H9 (cell line): ENCODE measurements at regions not wholly inside any gene's neighbourhood (a gene's known extent, or its start where the extent isn't known, plus 50 kb on each side); places are given as distances from the start of the nearest gene placed in this dataset.

Experiments
- DNase-seq: peaks from one replicate; pipeline ENCODE4 v3.0.0-alpha.2; 2017
- H2AFZ ChIP-seq: one replicate; pipeline ENCODE4 v1.6.1; 2013; ENCODE audit warnings: mild to moderate bottlenecking, low read length, control low read depth, moderate library complexity
- H2AK5ac ChIP-seq: 2 replicates; pipeline ENCODE4 v1.6.1; 2013; ENCODE audit warnings: low read length, control low read depth, mixed read lengths; ENCODE audit not compliant: insufficient read length
- H2BK120ac ChIP-seq: one replicate; pipeline ENCODE4 v1.6.1; 2013; ENCODE audit warnings: low read depth, mild to moderate bottlenecking, low read length, control low read depth, inconsistent platforms; ENCODE audit not compliant: poor library complexity, severe bottlenecking
- H2BK12ac ChIP-seq: 2 replicates; pipeline ENCODE4 v1.6.1; 2013; ENCODE audit warnings: low read length, control low read depth, mixed read lengths, low read depth; ENCODE audit not compliant: insufficient read length
- H2BK15ac ChIP-seq: 2 replicates; pipeline ENCODE4 v1.6.1; 2013; ENCODE audit warnings: low read depth, low read length, control low read depth
- H2BK20ac ChIP-seq: one replicate; pipeline ENCODE4 v1.6.1; 2013; ENCODE audit warnings: low read depth, mild to moderate bottlenecking, low read length, control low read depth, inconsistent platforms; ENCODE audit not compliant: poor library complexity, severe bottlenecking
- H2BK5ac ChIP-seq: 2 replicates; pipeline ENCODE4 v1.6.1; 2013; ENCODE audit warnings: low read length, control low read depth, mixed read lengths; ENCODE audit not compliant: insufficient read length
- H3K14ac ChIP-seq: 2 replicates; pipeline ENCODE4 v1.6.1; 2013; ENCODE audit warnings: low read length, control low read depth; ENCODE audit not compliant: insufficient read depth
- H3K18ac ChIP-seq: 2 replicates; pipeline ENCODE4 v1.6.1; 2013; ENCODE audit warnings: low read depth, mild to moderate bottlenecking, mixed read lengths, low read length, control low read depth; ENCODE audit not compliant: insufficient read length
- H3K23ac ChIP-seq: 2 replicates; pipeline ENCODE4 v1.6.1; 2013; ENCODE audit warnings: low read length, control low read depth, mixed read lengths, low read depth; ENCODE audit not compliant: insufficient read length
- H3K23me2 ChIP-seq: 2 replicates; pipeline ENCODE4 v1.6.1; 2013; ENCODE audit warnings: low read depth, mild to moderate bottlenecking, mixed read lengths, low read length, control low read depth; ENCODE audit not compliant: insufficient read length, poor library complexity, severe bottlenecking
- H3K27ac ChIP-seq: 2 replicates; pipeline ENCODE4 v1.5.1; 2013; ENCODE audit warnings: low read length, control low read depth, mixed read lengths, low read depth; ENCODE audit not compliant: insufficient read length
- H3K27me3 ChIP-seq: 2 replicates; pipeline ENCODE4 v1.6.1; 2013; ENCODE audit warnings: low read length, control low read depth, inconsistent platforms; ENCODE audit not compliant: insufficient read depth
- H3K4ac ChIP-seq: 2 replicates; pipeline ENCODE4 v1.6.1; 2013; ENCODE audit warnings: low read depth, mild to moderate bottlenecking, control low read depth, inconsistent platforms, low read length, moderate library complexity
- H3K4me1 ChIP-seq: 2 replicates; pipeline ENCODE4 v1.6.1; 2013; ENCODE audit warnings: low read length, control low read depth, inconsistent platforms; ENCODE audit not compliant: insufficient read depth
- H3K4me2 ChIP-seq: 2 replicates; pipeline ENCODE4 v1.6.1; 2013; ENCODE audit warnings: low read length, control low read depth, mixed read lengths; ENCODE audit not compliant: insufficient read length, insufficient read depth
- H3K56ac ChIP-seq: 2 replicates; pipeline ENCODE4 v1.6.1; 2013; ENCODE audit warnings: low read depth, mild to moderate bottlenecking, mixed read lengths, low read length, control low read depth; ENCODE audit not compliant: insufficient read length
- H3K79me1 ChIP-seq: 2 replicates; pipeline ENCODE4 v1.6.1; 2013; ENCODE audit warnings: low read depth, mild to moderate bottlenecking, moderate library complexity, low read length, control low read depth, inconsistent platforms; ENCODE audit not compliant: insufficient read depth, poor library complexity, severe bottlenecking
- H3K79me2 ChIP-seq: 2 replicates; pipeline ENCODE4 v1.6.1; 2013; ENCODE audit warnings: low read length, control low read depth, inconsistent platforms; ENCODE audit not compliant: insufficient read depth
- H3K9ac ChIP-seq: 2 replicates; pipeline ENCODE4 v1.6.1; 2013; ENCODE audit warnings: low read length, control low read depth, mixed read lengths; ENCODE audit not compliant: insufficient read length; ENCODE audit errors: extremely low read depth
- H3K9me3 ChIP-seq: one replicate; pipeline ENCODE4 v1.6.1; 2013; ENCODE audit warnings: low read depth, low read length, inconsistent platforms; ENCODE audit not compliant: control insufficient read depth
- H3T11ph ChIP-seq: one replicate; pipeline ENCODE4 v1.6.1; 2013; ENCODE audit warnings: mild to moderate bottlenecking, low read length, control low read depth, inconsistent platforms
- H4K20me1 ChIP-seq: one replicate; pipeline ENCODE4 v1.6.1; 2013; ENCODE audit not compliant: control insufficient read depth, insufficient read length, insufficient read depth
- H4K5ac ChIP-seq: 2 replicates; pipeline ENCODE4 v1.6.1; 2013; ENCODE audit warnings: low read depth, mild to moderate bottlenecking, mixed read lengths, low read length, control low read depth; ENCODE audit not compliant: insufficient read length
- H4K8ac ChIP-seq: replicated peaks from 2 replicates; pipeline ENCODE4 v1.6.1; 2013; ENCODE audit warnings: low read length, control low read depth, mixed read lengths, low read depth; ENCODE audit not compliant: insufficient read length
- H4K91ac ChIP-seq: 2 replicates; pipeline ENCODE4 v1.6.1; 2013; ENCODE audit warnings: low read depth, mild to moderate bottlenecking, moderate library complexity, mixed read lengths, low read length, control low read depth; ENCODE audit not compliant: insufficient read length
- H3K27ac Mint-ChIP-seq, 3 experiments: 2 replicates in 2 of 3; 3 replicates in 1 of 3; pipeline ENCODE4 v1.8.0; 2020 to 2021; ENCODE audit warnings: mixed read lengths in 3 of 3, mild to moderate bottlenecking in 1 of 3, moderate library complexity in 1 of 3
- H3K27me3 Mint-ChIP-seq: 2 replicates; pipeline ENCODE4 v1.8.0; 2021; ENCODE audit warnings: low read depth, mild to moderate bottlenecking, moderate library complexity, mixed read lengths
- H3K36me3 Mint-ChIP-seq, 3 experiments: 2 replicates in 2 of 3; 3 replicates in 1 of 3; pipeline ENCODE4 v1.8.0; 2020 to 2021; ENCODE audit warnings: low read depth in 3 of 3, mixed read lengths in 3 of 3; ENCODE audit not compliant: insufficient read depth in 1 of 3
- H3K4me1 Mint-ChIP-seq, 2 experiments: 2 replicates each; pipeline ENCODE4 v1.8.0; 2020; ENCODE audit warnings: mixed read lengths in 2 of 2
- H3K4me3 Mint-ChIP-seq, 2 experiments: 2 replicates in 1 of 2; 3 replicates in 1 of 2; pipeline ENCODE4 v1.8.0; 2020 to 2021; ENCODE audit warnings: mild to moderate bottlenecking in 2 of 2, mixed read lengths in 2 of 2, moderate library complexity in 1 of 2
- H3K9me3 Mint-ChIP-seq, 2 experiments: 2 replicates in 1 of 2; 3 replicates in 1 of 2; pipeline ENCODE4 v1.8.0; 2020; ENCODE audit warnings: mild to moderate bottlenecking in 2 of 2, mixed read lengths in 2 of 2, moderate library complexity in 1 of 2
- WGBS: extraction: QIAGEN DNeasy Blood & Tissue Kit; methylation state at CpG from one replicate; pipeline ENCODE4 v1.1.7; 2013; ENCODE audit warnings: missing lambda C conversion rate, low lambda C conversion rate, mixed read lengths; ENCODE audit not compliant: insufficient read length; ENCODE audit errors: extremely low coverage; 5-methylcytosine and 5-hydroxymethylcytosine counted together
- TF ChIP-seq, protein P1 (sequence below): fragments of 200-600 bp; sonication (generic); conservative IDR thresholded peaks from 3 replicates; pipeline ENCODE4 v1.8.0; 2021; ENCODE audit warnings: antibody characterized with exemption, mild to moderate bottlenecking

DNA sequence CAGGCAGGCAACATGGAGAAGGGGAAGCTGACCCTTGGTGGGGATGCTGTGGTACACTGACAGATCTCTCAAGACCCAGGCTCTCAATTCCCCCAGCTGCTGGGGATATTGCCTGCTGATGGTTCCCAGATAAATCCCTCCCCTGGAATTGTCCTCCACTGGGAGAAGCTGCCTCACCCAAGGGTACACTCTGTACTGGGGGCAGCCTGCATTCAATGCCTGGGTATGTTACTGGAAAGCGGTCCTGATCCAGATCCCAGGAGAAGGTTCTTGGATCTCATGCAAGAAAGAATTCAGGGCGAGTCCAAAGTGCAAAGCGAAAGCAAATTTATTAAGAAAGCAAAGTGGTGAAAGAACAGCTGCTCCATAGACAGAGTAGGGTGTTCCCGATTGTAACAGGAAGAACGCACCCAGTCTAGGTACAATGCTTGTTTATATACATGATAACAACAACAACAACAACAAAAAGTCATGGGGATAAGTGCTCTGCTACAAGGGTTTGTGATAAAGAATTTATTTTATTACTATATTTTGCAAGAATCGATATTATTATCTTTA, 591.5 kb upstream of the ADAMTS9 start:
- no peak overlapping the region for H3K27ac ChIP-seq
- H3K27me3 ChIP-seq, result no peaks in the 10 kb centered on the region; the same call in 1 of the 2 replicates
- no peak overlapping the region for H2BK5ac ChIP-seq
- H3K4me2 ChIP-seq, result no peak overlapping the region
- no peak overlapping the region for H3K9ac ChIP-seq
- H2BK120ac ChIP-seq, result no peak overlapping the region
- no peak overlapping the region for H3K23ac ChIP-seq
- H2BK20ac ChIP-seq, result no peak overlapping the region
- H4K8ac ChIP-seq, result no peak overlapping the region
- H3K9me3 ChIP-seq, result no peaks in the 10 kb centered on the region
- H3K79me1 ChIP-seq, result no peaks in the 10 kb centered on the region
- H2AFZ ChIP-seq, result no peak overlapping the region
- Mint-ChIP-seq H3K27ac (no peak overlapping the region), H3K4me3 (no peak overlapping the region), H3K36me3 (no peaks in the 10 kb centered on the region; a peak in 1 of 7 replicates), H3K9me3 (no peaks in the 10 kb centered on the region), H3K27me3 (peaks cover 4% of the 10 kb centered on the region; the same call in 1 of the 2 replicates), H3K4me1 (peaks cover 18 to 23% of the 10 kb centered on the region in 2 experiments)
- no peaks in the 10 kb centered on the region for H3K79me2 ChIP-seq
- no CpG with 5 or more reads among the region's 6 CpGs for WGBS
- H4K20me1 ChIP-seq, result no peaks in the 10 kb centered on the region
- H4K91ac ChIP-seq, result no peak overlapping the region
- no peak overlapping the region for H2BK12ac ChIP-seq
- peaks cover 10% of the 10 kb centered on the region for H3K4me1 ChIP-seq
- H3K56ac ChIP-seq, result no peak overlapping the region
- no peak overlapping the region for H3T11ph ChIP-seq
- no peaks in the 10 kb centered on the region for H3K23me2 ChIP-seq
- no peak overlapping the region for H2AK5ac ChIP-seq
- TF ChIP-seq, protein P1, sequence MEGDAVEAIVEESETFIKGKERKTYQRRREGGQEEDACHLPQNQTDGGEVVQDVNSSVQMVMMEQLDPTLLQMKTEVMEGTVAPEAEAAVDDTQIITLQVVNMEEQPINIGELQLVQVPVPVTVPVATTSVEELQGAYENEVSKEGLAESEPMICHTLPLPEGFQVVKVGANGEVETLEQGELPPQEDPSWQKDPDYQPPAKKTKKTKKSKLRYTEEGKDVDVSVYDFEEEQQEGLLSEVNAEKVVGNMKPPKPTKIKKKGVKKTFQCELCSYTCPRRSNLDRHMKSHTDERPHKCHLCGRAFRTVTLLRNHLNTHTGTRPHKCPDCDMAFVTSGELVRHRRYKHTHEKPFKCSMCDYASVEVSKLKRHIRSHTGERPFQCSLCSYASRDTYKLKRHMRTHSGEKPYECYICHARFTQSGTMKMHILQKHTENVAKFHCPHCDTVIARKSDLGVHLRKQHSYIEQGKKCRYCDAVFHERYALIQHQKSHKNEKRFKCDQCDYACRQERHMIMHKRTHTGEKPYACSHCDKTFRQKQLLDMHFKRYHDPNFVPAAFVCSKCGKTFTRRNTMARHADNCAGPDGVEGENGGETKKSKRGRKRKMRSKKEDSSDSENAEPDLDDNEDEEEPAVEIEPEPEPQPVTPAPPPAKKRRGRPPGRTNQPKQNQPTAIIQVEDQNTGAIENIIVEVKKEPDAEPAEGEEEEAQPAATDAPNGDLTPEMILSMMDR, result no peak
- no peak overlapping the region for H3K4ac ChIP-seq
- no peak overlapping the region for H4K5ac ChIP-seq
- no peak overlapping the region for H2BK15ac ChIP-seq
- H3K14ac ChIP-seq, result no peak overlapping the region
- no peak for DNase-seq
- no peak overlapping the region for H3K18ac ChIP-seq
